ENCODE measurements at regions not wholly inside any gene's neighbourhood (a gene's known extent, or its start where the extent isn't known, plus 50 kb on each side); places are given as distances from the start of the nearest gene placed in this dataset.

- no peak for TF ChIP-seq JUND (IDR thresholded peaks at IDR 0.05; ENCODE audit: low read depth)
Measured at GRCh38 chr7:67407392-67408071, 410.9 kb downstream of the TYW1 start.

GRCh38 chr7:67408109-67408508, 411.5 kb downstream of the TYW1 start:
- in situ Hi-C loops (cut with HindIII; ENCODE audit: low pct_unique_long_range_greater_than_20kb, low sequenced_read_pairs), result no loop called here
- TF ChIP-seq JUND (IDR thresholded peaks at IDR 0.05; ENCODE audit: low read depth), result no peak
- no peak for DNase-seq (ENCODE audit: low read depth in 1 of 2, low spot score in 1 of 2)

More at GRCh38 chr7:67407392-67408071, 410.9 kb downstream of the TYW1 start:
- in situ Hi-C loops (cut with HindIII; ENCODE audit: low pct_unique_long_range_greater_than_20kb, low sequenced_read_pairs), result no loop called here
- no peak for DNase-seq (ENCODE audit: low read depth in 1 of 2, low spot score in 1 of 2)

- in situ Hi-C loops (cut with HindIII; ENCODE audit: low pct_unique_long_range_greater_than_20kb, low sequenced_read_pairs), result no loop called here
- no peak for DNase-seq (ENCODE audit: low read depth in 1 of 2, low spot score in 1 of 2)
- no peak for TF ChIP-seq JUND (IDR thresholded peaks at IDR 0.05; ENCODE audit: low read depth)
Measured at GRCh38 chr7:67413670-67414069, 417.0 kb downstream of the TYW1 start.

- DNase-seq (ENCODE audit: low read depth in 1 of 2, low spot score in 1 of 2), result no peak
- no peak for TF ChIP-seq JUND (IDR thresholded peaks at IDR 0.05; ENCODE audit: low read depth)
- in situ Hi-C loops (cut with HindIII; ENCODE audit: low pct_unique_long_range_greater_than_20kb, low sequenced_read_pairs), result no loop called here
Measured at GRCh38 chr7:67414858-67415257, 418.2 kb downstream of the TYW1 start.

- TF ChIP-seq JUND (IDR thresholded peaks at IDR 0.05; ENCODE audit: low read depth), result no peak
- DNase-seq (ENCODE audit: low read depth in 1 of 2, low spot score in 1 of 2), result peak in 1 of 2 experiments; percentile 14
- in situ Hi-C loops (cut with HindIII; ENCODE audit: low pct_unique_long_range_greater_than_20kb, low sequenced_read_pairs), result no loop called here
Measured at GRCh38 chr7:67422601-67423000, 426.0 kb downstream of the TYW1 start.

- DNase-seq (ENCODE audit: low read depth in 1 of 2, low spot score in 1 of 2), result peak in 1 of 2 experiments; percentile 22
- TF ChIP-seq JUND (IDR thresholded peaks at IDR 0.05; ENCODE audit: low read depth), result no peak
- in situ Hi-C loops (cut with HindIII; ENCODE audit: low pct_unique_long_range_greater_than_20kb, low sequenced_read_pairs), result no loop called here
Measured at GRCh38 chr7:67423065-67423464, 426.4 kb downstream of the TYW1 start.

- TF ChIP-seq JUND (IDR thresholded peaks at IDR 0.05; ENCODE audit: low read depth), result no peak
- in situ Hi-C loops (cut with HindIII; ENCODE audit: low pct_unique_long_range_greater_than_20kb, low sequenced_read_pairs), result no loop called here
- DNase-seq (ENCODE audit: low read depth in 1 of 2, low spot score in 1 of 2), result no peak
Measured at GRCh38 chr7:67426654-67427053, 430.0 kb downstream of the TYW1 start.

- TF ChIP-seq JUND (IDR thresholded peaks at IDR 0.05; ENCODE audit: low read depth), result no peak
- in situ Hi-C loops (cut with HindIII; ENCODE audit: low pct_unique_long_range_greater_than_20kb, low sequenced_read_pairs), result no loop called here
- no peak for DNase-seq (ENCODE audit: low read depth in 1 of 2, low spot score in 1 of 2)
Measured at GRCh38 chr7:67429735-67430134, 433.1 kb downstream of the TYW1 start.

- in situ Hi-C loops (cut with HindIII; ENCODE audit: low pct_unique_long_range_greater_than_20kb, low sequenced_read_pairs), result no loop called here
- DNase-seq (ENCODE audit: low read depth in 1 of 2, low spot score in 1 of 2), result no peak
- no peak for TF ChIP-seq JUND (IDR thresholded peaks at IDR 0.05; ENCODE audit: low read depth)
Measured at GRCh38 chr7:67432536-67433234, 436.1 kb downstream of the TYW1 start.

GRCh38 chr7:67435894-67436535, 439.4 kb downstream of the TYW1 start:
- TF ChIP-seq JUND (IDR thresholded peaks at IDR 0.05; ENCODE audit: low read depth), result no peak
- no peak for DNase-seq (ENCODE audit: low read depth in 1 of 2, low spot score in 1 of 2)
- in situ Hi-C loops (cut with HindIII; ENCODE audit: low pct_unique_long_range_greater_than_20kb, low sequenced_read_pairs), result no loop called here

- no peak for TF ChIP-seq JUND (IDR thresholded peaks at IDR 0.05; ENCODE audit: low read depth)
- in situ Hi-C loops (cut with HindIII; ENCODE audit: low pct_unique_long_range_greater_than_20kb, low sequenced_read_pairs), result no loop called here
- peak in 1 of 2 experiments; percentile 52 for DNase-seq (ENCODE audit: low read depth in 1 of 2, low spot score in 1 of 2)
Measured at GRCh38 chr7:67438198-67438882, 441.7 kb downstream of the TYW1 start.

GRCh38 chr7:67438913-67439505, 442.4 kb downstream of the TYW1 start:
- no peak for TF ChIP-seq JUND (IDR thresholded peaks at IDR 0.05; ENCODE audit: low read depth)
- in situ Hi-C loops (cut with HindIII; ENCODE audit: low pct_unique_long_range_greater_than_20kb, low sequenced_read_pairs), result no loop called here
- DNase-seq (ENCODE audit: low read depth in 1 of 2, low spot score in 1 of 2), result no peak
